ENCODE measurements at regions not wholly inside any gene's neighbourhood (a gene's known extent, or its start where the extent isn't known, plus 50 kb on each side); places are given as distances from the start of the nearest gene placed in this dataset.
"Not testable (repeated sequence)": the region's sequence is repeated elsewhere in the genome, so short reads cannot be mapped to it uniquely, and the experiment has no call there.

GRCh38 chr2:219829667-219830352 lies 202.4 kb downstream of the SLC4A3 start:
- in situ Hi-C loops (cut with MboI; ENCODE audit: low sequenced_read_pairs) = no loop called here

GRCh38 chr2:219830353-219830738 lies 202.9 kb downstream of the SLC4A3 start:
- in situ Hi-C loops (cut with MboI; ENCODE audit: low sequenced_read_pairs) = no loop called here

- in situ Hi-C loops (cut with MboI; ENCODE audit: low sequenced_read_pairs) = no loop called here
Observed at GRCh38 chr2:219831957-219832356, 204.5 kb downstream of the SLC4A3 start.

GRCh38 chr2:219832904-219833303 lies 205.5 kb downstream of the SLC4A3 start:
- in situ Hi-C loops (cut with MboI; ENCODE audit: low sequenced_read_pairs) = no loop called here

- in situ Hi-C loops (cut with MboI; ENCODE audit: low sequenced_read_pairs) = no loop called here
Observed at GRCh38 chr2:219835493-219835892, 208.1 kb downstream of the SLC4A3 start.

- in situ Hi-C loops (cut with MboI; ENCODE audit: low sequenced_read_pairs) = no loop called here
Observed at GRCh38 chr2:219836647-219837177, 209.3 kb downstream of the SLC4A3 start.

- in situ Hi-C loops (cut with MboI; ENCODE audit: low sequenced_read_pairs) = no loop called here
Observed at GRCh38 chr2:219844401-219845091, 217.1 kb downstream of the SLC4A3 start.

DNA sequence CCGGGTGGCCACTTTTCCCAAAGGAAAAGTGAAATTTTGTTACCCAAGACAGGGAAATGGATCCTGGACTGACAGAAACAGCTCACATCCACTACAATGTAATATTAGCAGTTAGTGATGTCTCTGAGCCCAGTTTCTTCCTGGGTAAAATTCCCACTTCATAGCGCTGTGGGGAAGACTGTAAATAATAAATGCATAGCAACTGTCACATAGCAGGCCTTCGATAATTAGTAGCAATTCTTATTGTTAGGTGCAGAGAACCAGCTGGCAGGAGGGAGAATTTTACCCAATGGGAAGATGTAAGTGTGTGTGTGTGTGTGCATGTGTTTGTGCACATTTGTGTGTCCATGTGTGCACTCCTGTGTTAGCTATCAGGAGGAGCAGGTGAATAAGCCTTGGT lies 221.5 kb downstream of the SLC4A3 start:
- in situ Hi-C loops (cut with MboI; ENCODE audit: low sequenced_read_pairs) = no loop called here

DNA sequence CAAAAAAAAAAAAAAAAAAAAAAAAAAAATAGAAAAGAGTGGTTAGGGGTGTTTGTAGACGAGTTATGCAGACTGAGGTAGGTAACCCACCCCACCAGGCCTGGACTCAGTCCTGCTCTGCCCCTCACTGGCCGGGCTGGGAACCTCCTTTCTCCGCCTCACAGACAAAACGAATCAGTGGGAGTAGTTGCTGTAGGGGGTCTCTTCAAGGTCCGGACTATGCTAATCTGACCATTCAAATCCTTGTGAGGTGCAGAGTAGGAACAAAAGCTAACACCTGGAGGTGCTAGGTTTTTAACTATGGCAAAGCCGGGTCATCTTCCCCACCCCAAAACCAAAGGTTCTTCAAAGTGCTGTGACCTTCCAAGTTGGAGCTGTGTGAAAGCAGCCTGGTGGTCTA lies 223.7 kb downstream of the SLC4A3 start:
- in situ Hi-C loops (cut with MboI; ENCODE audit: low sequenced_read_pairs) = no loop called here

- in situ Hi-C loops (cut with MboI; ENCODE audit: low sequenced_read_pairs) = no loop called here
Observed at GRCh38 chr2:219851801-219852481, 224.5 kb downstream of the SLC4A3 start.

DNA sequence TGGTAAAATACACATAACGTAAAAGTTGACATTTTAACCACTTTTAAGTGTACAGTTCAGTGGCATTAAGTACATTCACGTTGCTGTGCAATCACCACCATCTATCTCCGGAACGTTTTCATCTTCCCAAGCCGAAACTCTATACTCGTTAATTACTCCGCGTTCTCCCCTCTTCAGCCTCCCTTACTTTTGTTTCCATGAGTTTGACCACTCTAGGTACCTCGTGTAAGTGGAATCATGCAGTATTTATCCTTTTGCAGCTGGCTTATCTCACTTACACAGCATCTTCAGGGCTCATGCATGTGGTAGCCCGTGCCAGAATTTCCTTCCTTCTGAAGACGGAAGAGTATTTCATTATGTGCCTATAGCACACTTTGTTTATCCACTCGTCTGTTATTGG lies 225.2 kb downstream of the SLC4A3 start:
- in situ Hi-C loops (cut with MboI; ENCODE audit: low sequenced_read_pairs) = no loop called here

DNA sequence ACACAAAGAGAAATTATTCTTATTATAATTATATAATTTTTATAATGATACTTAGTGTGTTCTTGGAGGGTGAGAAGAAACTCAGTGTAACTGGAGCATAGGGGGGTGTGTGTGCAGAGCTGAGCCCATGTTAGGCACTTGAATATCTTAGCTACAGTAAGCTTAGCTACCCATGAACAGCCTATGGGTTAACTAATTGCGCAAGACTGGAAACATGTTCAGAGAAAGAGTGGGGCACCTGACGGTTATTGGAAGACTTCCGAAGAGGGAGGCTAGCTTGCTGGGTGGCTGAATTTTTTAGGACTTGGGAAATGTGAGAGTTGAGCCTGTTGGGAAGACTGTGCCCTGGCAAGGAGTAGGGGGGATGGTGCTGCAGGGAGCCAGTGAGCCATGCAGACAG lies 229.2 kb downstream of the SLC4A3 start:
- in situ Hi-C loops (cut with MboI; ENCODE audit: low sequenced_read_pairs) = no loop called here

DNA sequence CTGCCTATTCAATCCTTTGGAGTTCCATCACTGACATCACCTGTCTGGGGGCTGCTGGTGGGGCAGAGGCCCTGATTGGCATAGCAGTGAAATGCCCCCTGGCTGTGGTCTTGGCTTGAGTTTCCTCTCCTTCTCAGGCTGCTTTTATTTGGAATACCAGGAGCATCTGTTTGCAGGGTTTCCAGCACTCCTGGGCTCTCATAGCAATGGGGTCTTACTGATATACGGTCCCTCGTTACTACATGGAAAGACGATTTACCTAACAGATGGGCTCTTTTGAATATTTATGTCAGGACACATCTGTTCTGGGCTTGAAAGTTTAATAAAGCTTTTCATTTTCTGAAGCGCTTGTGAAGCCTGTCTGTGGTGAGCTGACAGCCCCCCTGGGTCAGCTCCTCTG lies 230.3 kb downstream of the SLC4A3 start:
- in situ Hi-C loops (cut with MboI; ENCODE audit: low sequenced_read_pairs) = no loop called here

- in situ Hi-C loops (cut with MboI; ENCODE audit: low sequenced_read_pairs) = no loop called here
Observed at GRCh38 chr2:219861307-219861706, 233.9 kb downstream of the SLC4A3 start.

DNA sequence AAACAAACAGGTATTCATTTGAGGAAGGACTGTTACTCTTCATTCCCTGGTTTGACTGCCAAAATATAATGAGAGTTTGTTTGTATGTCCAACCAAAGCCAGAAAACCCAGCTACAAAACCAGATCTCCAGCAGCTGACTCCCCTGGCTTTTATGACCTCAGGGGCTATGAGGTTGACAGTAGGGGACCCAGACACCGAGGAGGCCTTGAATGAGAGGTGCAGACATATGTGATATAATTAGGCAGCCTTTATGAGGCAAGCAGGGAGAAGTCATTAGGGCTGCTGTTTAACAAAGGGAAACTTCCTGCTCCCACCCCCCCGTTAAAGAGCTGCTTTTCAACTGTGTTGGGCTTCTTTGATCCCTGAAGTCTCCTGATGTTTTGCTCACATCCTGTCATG lies 236.7 kb downstream of the SLC4A3 start:
- in situ Hi-C loops (cut with MboI; ENCODE audit: low sequenced_read_pairs) = no loop called here

DNA sequence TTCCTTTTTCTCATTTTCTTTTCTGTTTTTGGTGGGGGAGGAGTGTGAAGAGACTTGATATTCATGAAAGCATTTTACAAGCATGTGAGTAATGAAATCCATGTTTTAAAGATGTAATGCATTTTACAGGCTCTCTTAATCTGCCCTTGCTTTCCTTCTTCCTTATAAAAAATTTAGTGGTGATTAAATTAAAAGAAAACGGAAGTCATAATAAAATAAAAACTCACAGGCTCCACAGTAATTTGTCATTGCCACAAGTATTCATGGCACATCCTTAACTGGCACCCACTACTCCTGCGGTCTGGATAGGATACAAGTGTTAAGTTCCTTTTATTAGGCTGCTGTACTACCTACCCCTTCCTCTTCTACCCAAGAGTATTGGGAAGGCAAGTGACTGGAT lies 241.2 kb downstream of the SLC4A3 start:
- in situ Hi-C loops (cut with MboI; ENCODE audit: low sequenced_read_pairs) = no loop called here

DNA sequence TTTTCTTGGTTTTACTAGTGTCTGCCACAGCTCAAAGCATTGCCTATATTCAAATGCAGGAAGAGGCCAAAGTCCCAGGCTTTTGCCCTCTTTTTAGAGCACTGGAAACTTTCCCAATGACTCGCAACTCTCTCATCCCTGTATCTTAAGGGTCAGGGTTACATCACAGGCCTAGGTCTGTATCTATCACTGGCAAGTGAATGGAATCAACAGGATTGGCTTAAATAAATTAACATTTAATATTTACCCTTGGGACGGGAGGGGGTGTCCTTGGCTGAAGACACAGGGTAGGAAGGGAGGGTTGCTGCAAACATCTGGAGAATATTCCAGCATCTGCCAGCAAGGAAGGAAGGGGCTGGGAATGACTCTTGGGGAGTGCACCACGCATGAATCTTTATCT lies 242.6 kb downstream of the SLC4A3 start:
- in situ Hi-C loops (cut with MboI; ENCODE audit: low sequenced_read_pairs) = no loop called here

DNA sequence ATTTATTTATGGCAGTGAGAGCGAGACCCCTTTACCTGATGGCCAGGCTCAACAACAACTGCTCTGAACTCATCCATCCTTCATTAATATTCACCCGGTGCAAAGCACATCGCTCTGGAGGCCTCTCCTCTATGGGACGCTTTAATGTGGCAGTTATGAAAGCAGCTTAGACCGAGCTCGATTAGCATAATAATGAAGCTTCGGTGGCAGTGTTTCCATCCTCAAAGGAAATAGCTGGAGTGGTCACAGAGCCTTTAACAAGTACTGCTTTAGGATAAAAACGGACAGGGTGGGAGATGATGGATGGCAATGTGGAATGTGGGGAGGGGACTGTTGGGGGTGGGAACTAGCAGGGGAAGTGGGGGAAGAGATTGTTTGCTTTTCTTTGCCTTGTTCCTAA lies 243.9 kb downstream of the SLC4A3 start:
- in situ Hi-C loops (cut with MboI; ENCODE audit: low sequenced_read_pairs) = no loop called here

GRCh38 chr2:219875036-219875435 lies 247.6 kb downstream of the SLC4A3 start:
- in situ Hi-C loops (cut with MboI; ENCODE audit: low sequenced_read_pairs) = no loop called here

- in situ Hi-C loops (cut with MboI; ENCODE audit: low sequenced_read_pairs) = not testable (repeated sequence)
Observed at GRCh38 chr2:219875986-219876385, 248.6 kb downstream of the SLC4A3 start.

DNA sequence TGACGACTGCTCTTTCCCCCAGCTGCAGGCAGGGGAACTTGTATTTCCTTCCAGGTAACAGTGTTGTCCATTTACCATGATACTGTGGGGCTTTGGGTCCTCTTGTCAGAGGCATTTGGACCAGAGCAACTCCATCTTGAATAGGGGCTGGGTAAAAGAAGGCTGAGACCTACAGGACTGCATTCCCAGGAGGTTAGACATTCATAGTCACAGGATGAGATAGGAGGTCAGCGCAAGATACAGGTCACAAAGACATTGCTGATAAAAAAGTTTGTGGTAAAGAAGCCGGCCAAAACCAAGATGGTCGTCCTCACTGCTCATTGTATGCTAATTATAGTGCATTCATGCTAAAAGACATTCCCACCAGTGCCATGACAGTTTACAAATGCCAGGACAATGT lies 249.5 kb downstream of the SLC4A3 start:
- in situ Hi-C loops (cut with MboI; ENCODE audit: low sequenced_read_pairs) = no loop called here

- in situ Hi-C loops (cut with MboI; ENCODE audit: low sequenced_read_pairs) = no loop called here
Observed at GRCh38 chr2:219877728-219878127, 250.3 kb downstream of the SLC4A3 start.

All from HL-60/S4 (cell line).